ENCODE measurements at regions not wholly inside any gene's neighbourhood (a gene's known extent, or its start where the extent isn't known, plus 50 kb on each side); places are given as distances from the start of the nearest gene placed in this dataset.

DNA sequence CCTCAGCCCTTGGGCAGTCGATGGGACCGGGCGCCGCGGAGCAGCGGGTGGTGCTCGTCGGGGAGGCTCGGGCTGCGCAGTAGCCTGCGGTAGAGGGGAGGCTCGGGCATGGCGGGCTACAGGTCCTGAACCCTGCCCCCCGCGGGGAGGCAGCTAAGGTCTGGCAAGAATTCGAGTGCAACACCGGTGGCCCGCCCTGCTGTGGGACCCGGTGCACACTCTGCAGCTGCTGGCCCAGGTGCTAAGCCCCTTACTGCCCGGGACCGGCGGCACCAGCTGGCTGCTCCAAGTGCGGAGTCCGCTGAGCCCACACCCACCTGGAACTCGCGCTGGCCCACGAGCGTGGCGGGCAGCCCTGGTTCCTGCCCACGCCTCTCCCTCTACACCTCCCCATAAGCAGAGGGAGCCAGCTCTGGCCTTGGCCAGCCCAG is 377.7 kb upstream of the RBMS3 start:
- CTCF ChIA-PET: interaction anchor here (3.0 kb wide), 1 partner anchor 19 kb away, joined by 10 read pairs; no protein-coding TSS in a partner anchor
- POLR2A ChIA-PET: no interaction called here
- TF ChIP-seq, protein P1, sequence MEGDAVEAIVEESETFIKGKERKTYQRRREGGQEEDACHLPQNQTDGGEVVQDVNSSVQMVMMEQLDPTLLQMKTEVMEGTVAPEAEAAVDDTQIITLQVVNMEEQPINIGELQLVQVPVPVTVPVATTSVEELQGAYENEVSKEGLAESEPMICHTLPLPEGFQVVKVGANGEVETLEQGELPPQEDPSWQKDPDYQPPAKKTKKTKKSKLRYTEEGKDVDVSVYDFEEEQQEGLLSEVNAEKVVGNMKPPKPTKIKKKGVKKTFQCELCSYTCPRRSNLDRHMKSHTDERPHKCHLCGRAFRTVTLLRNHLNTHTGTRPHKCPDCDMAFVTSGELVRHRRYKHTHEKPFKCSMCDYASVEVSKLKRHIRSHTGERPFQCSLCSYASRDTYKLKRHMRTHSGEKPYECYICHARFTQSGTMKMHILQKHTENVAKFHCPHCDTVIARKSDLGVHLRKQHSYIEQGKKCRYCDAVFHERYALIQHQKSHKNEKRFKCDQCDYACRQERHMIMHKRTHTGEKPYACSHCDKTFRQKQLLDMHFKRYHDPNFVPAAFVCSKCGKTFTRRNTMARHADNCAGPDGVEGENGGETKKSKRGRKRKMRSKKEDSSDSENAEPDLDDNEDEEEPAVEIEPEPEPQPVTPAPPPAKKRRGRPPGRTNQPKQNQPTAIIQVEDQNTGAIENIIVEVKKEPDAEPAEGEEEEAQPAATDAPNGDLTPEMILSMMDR (IDR thresholded peaks at IDR 0.05; ENCODE audit: control extremely low read depth, extremely low read depth, low read depth, missing control alignments): no peak
- DNase-seq (ENCODE audit: extremely low spot score): no peak

GRCh38 chr3:28905798-28906197 is 375.1 kb upstream of the RBMS3 start:
- TF ChIP-seq, protein P1 (IDR thresholded peaks at IDR 0.05; ENCODE audit: control extremely low read depth, extremely low read depth, low read depth, missing control alignments): no peak
- DNase-seq (ENCODE audit: extremely low spot score): no peak
- ChIA-PET CTCF (no interaction called here), POLR2A (no interaction called here)

GRCh38 chr3:28906561-28907310 is 374.1 kb upstream of the RBMS3 start:
- CTCF ChIA-PET: interaction anchor here (1.3 to 1.9 kb wide), 3 partner anchors 9 to 12 kb away, joined by 3 to 9 read pairs (median 3); no protein-coding TSS in a partner anchor
- TF ChIP-seq, protein P1 (IDR thresholded peaks at IDR 0.05; ENCODE audit: control extremely low read depth, extremely low read depth, low read depth, missing control alignments): no peak
- POLR2A ChIA-PET: no interaction called here
- DNase-seq (ENCODE audit: extremely low spot score): no peak

GRCh38 chr3:28907616-28908015 is 373.3 kb upstream of the RBMS3 start:
- TF ChIP-seq, protein P1 (IDR thresholded peaks at IDR 0.05; ENCODE audit: control extremely low read depth, extremely low read depth, low read depth, missing control alignments): no peak
- no peak for DNase-seq (ENCODE audit: extremely low spot score)
- CTCF ChIA-PET: interaction anchor here (1.3 to 1.9 kb wide), 4 partner anchors 8 to 82 kb away, joined by 3 to 9 read pairs (median 3); no protein-coding TSS in a partner anchor
- POLR2A ChIA-PET: no interaction called here

DNA sequence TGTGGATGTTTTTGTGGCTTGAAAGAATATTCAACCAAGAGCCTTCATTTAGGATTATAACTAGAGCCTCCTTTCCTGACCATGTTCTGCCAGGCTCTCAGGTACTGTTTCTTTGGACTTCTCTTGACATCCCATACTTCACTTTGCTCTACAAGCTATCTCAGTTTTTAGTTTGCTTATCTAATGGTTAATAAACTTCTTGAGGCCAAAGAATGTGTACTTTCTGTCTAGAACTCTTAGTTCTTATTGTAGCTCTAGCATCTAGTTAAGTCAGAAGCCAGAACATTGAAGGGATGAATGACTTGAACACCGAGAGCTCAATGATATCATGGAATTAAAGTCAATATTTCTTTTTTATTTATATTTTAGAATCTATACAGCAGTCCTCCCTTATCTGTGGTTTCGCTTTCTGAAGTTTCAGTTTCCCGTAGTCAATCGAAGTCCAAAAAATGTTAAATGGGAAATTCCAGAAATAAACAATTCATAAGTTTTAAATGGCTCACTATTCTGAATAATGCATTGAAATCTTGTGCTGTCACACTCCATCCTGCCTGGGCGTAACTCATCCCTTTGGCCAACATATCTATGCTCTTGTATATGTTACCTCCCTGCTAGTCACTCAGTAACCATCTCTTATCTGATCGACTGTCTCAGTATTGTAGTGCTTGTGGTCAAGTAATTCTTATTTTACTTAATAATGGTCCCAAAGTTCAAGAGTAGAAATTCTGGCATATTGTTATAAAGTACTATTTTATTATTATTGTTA is 368.6 kb upstream of the RBMS3 start:
- ChIA-PET POLR2A (no interaction called here), CTCF (no interaction called here)
- TF ChIP-seq, protein P1 (IDR thresholded peaks at IDR 0.05; ENCODE audit: control extremely low read depth, extremely low read depth, low read depth, missing control alignments): no peak
- no peak for DNase-seq (ENCODE audit: extremely low spot score)

GRCh38 chr3:28915741-28916500 is 364.9 kb upstream of the RBMS3 start:
- ChIA-PET POLR2A (no interaction called here), CTCF (interaction anchor here (0.9 to 2.3 kb wide), 10 partner anchors 9 to 1282 kb away, joined by 3 to 11 read pairs (median 4); no protein-coding TSS in a partner anchor)
- DNase-seq (ENCODE audit: extremely low spot score): no peak
- TF ChIP-seq, protein P1 (IDR thresholded peaks at IDR 0.05; ENCODE audit: control extremely low read depth, extremely low read depth, low read depth, missing control alignments): no peak
